IPS-NIHi11 (cell line): ENCODE measurements at regions not wholly inside any gene's neighbourhood (a gene's known extent, or its start where the extent isn't known, plus 50 kb on each side); places are given as distances from the start of the nearest gene placed in this dataset.
A peak's percentile ranks its signal among the peaks of the same experiment; 100 is the strongest.

ENCODE experiments used
- DNase-seq: peaks from one replicate; pipeline ENCODE4 v3.0.0; 2012; ENCODE audit warnings: mixed read lengths, low spot score

DNA sequence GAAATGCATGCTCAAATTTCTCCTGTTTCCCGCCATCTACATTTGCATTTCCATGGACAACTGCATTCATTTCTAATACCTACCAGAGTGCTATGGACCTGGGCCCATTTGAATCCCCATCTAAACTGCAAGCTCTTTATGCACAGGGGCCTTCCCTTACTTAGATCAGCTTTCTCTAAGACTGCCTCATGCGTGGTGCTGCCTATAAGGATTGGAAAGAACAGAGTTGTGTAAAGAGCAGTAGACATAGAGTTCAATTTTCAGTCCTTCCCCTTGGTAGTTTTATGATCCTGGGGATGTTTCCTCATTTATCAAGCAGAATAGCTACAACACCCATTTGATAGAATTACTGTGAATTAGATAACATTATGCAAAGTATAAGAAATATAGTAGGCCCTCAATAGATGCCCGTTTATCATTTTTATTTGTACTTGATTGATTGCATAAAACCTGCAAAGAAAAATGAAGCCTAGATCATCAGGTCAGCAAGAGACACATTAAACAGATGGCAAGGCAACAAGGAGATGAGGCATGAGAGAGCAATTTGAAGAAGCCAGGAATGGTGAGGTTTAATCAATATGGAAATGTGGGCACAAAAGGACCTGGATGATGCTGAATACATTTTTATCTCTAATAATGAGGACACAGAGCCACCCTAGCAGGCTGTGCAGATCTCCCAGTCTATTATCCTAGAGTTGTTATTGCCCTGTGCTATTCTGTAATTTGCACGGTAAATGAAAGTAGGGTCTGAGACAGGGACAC is 359.7 kb downstream of the FAM181B start:
- no peak for DNase-seq

DNA sequence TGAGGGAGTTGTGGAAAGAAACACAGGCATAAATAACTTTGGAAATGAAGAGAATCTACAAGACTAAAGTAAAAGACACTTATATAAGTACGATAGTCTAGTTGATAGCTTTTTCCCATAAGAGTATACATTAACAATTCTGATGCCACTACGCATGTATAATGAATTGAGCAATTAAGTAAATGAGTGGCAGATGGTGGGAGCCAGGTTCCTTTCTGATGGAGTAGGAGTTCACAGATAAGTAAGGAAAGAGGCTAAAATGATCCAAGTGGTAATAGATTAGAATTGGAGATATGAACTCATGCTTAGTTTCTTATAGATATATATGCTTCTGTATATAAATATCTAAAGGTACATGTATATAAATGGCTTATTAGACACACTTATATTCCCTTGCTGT is 368.3 kb downstream of the FAM181B start:
- DNase-seq = no peak

DNA sequence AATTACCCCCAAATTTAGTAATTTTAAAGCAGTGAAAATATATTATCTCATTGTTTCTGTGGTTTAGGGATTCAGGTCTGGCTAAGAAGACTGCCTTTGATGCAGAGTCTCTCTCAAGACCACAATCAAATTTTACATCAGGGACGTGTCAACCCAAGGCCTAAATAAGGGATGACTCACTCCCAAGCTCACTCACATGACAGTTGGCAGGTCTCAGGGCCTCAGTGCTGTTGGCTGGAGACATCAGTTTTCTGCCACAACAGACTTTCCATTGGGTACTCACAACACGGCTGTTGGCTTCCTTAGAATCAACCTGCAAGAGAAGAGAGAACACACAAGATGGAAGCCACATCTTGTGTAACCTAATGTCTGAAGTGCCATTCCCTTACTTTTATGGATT is 377.3 kb downstream of the FAM181B start:
- no peak for DNase-seq

DNA sequence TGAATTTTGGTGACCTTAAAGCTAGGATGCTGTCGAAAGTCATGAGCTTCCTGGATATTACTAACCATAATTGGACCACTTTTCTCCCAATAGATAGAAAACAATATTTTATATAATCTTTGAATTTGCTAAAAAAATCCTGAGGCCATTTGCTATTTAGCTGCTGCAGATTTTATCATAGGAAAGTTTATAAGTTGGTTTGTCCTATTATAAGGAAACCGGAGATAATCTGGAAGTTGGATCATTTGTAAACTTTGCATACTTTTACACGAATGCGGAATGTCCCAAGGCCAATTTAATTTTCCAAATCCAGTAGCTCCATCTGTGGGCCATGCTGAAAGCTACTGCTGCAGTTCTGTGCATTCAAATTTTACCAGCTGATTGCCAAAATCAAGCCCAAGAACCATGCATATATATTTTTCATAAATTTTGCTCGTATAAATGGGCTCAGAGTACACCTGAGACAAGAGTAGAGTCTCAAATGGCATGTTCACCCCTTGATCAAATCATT is 378.3 kb downstream of the FAM181B start:
- DNase-seq = no peak

DNA sequence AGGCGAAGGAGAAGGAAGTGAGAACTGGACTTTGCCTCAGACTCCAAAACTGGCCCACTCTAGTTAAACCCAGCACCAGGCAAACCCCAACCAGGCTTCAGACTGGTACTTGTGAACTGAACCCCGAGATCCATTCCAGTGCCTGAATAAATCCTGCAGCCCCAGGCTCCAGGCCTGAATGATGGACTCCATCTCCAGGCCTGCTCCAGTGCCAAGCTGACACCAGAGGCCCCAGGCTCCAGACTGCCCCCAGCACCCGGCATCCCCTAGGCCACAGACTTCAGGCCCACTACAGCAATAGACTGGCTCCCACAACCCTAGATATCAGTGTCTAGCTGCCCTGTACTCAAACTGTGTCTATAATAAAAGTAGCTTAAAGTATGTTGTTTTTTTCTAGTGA is 406.8 kb downstream of the FAM181B start:
- DNase-seq = no peak

DNA sequence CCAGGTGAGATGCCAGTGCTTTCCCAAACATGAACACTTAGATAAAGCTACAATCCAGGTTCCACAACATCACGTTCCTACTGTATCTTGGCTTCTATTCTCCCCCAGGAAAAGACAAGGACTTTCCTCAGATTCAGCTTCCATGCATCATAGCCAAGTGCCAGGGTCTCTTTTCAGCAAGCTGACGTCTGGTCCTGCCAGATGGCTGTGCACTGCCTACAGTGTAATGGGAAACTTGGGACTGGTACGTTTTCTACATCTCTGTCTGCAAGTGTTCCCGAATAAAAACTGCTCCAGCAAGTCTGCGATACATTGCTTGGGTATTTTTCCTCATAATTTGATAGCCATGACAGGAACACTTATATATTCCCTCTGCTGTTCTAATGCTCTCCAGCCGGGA is 412.5 kb downstream of the FAM181B start:
- DNase-seq = no peak

DNA sequence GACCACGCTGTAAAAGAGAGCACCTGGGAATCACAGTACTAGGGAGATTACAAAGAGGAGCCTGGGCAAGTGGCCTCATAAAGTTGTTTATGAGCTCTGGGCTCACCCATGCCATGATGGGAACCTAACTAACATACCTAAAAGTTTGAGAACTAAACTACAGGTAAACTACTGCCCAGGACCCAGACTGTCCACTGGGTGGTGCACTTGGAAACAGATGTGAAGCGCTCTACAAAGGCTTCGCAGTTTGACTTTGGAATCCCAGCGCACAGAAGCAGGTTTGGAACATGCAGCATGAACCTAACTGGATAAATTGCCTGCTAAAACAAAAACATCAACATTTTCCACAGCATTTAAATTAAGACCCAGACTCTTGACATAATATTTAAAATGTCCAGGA is 418.6 kb downstream of the FAM181B start:
- DNase-seq = peak; percentile 64

DNA sequence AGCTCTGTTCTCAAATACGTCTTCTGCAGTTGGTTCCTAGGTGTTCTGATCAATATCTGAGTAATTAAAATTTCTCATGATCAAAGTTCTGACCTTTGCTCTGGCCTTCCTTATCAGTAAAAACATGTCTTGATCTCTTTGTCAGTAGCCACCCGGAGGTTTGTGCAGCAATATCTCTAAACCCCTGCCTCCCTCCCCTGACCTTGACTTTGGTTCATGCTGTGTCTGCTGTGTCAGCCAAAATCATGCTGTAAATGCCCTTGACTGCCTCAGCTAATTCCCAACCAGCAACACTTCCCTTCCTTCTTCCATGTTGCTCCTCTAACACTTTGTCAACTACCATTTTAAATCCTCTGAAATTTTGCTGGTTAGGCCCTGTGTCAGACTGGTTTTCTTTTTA is 424.7 kb downstream of the FAM181B start:
- no peak for DNase-seq

DNA sequence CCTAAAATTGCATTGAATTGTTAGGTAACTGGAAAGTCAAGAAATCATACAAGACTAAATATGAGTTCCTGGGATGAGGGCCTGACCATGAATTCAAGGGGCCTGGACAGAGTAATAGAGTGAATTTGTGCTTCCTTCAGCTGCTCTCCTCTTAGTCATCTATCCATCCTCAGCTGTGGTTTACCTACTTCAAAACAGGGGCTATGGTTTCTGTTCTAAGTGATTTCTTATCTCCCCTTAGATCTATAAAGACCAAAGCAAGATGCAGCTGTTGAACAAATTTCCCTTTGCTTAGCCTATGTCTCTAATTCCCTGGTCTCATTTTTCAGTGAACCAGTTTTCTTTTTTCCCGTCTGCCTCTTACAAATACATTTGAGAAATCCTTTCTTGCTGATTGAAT is 428.5 kb downstream of the FAM181B start:
- no peak for DNase-seq

DNA sequence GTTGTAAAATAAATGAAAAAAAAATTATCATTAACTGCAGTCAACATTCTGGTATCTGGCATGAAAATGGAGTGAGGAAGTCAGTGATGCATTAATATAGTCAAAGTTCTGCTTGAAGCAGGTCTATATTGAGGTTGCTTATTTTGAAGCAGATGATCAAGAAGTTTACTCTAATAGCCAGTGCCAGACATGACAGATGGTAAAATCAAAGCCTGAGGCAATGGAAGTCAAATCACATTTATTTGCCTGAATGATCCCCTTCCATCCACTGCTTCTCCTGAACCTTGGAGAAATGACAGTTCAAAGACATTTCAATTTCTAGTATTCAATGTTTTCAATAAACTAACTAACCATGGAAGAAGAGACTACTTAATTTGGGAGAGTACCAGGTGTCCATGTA is 430.0 kb downstream of the FAM181B start:
- no peak for DNase-seq

DNA sequence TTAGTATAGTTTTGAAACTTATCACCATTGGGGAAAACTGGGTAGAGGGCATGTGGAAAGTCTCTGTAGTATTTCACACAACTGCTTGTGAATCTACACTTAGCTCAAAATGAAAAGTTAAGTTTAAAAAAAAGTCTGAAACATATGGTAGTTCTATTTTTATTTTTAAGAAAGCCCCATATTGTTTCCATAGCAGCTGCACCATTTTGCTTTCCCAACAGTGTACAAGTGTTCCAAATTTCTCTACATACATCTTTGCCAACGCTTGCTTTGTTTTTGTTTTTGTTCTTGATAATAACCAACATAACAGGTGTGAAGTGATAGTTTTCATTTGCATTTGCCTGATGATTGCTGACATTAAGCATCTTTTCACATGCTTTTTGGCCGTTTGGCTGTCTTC is 445.2 kb downstream of the FAM181B start:
- DNase-seq = no peak

DNA sequence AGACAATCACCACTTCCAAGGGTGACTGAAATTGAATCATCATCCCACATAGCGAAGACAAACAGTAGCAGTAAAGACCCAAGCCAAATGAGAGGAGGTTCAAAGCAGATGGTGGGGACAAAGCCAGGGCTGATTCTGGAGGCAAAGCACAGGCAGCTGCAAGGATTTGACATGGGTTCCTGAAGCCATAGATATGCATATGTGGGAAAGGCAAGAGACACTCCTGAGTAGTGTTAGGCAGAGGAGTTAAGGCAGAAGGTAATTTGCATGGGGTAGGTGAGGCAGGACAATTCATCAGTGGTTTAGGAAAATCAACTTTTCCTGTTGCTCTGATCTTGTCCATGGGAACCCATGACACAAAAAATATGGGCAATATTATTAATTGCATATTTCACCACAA is 462.8 kb downstream of the FAM181B start:
- no peak for DNase-seq

DNA sequence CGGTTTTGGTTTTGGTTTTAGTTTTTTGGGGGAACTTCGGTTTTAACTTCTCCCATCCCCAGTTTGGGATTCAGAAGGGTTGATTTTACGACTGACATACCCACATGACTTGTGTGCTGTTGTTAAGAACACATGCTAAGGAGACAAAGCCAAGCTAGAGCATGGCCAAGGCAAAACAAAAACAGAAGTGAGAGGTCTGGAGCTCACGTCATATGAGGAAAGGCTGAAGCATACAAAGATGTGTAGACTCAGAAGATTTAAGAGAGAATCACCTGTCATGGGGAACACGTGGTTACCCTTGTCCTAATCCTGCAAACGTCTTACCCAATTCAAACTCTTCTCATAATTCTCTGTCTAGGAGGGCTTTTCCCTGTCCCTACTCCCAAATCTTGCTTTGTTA is 465.0 kb downstream of the FAM181B start:
- no peak for DNase-seq

DNA sequence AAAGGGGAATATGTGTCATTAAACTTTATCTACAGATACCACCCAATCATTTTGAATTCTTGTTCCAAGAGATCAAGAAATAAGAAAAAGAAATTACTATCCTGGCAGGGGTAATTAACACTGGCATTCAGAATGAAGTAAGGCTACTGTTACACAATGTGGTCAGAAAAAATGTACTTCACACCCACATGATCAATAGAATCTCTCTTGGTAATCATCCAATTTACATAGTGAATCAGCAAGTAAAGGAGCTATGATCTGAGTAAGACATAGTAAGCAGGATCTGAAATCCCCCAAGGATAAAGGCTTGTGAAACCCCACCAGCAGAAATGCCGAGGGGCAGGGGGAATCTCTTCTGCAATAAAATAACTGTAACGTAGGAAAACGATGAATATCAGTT is 466.5 kb downstream of the FAM181B start:
- no peak for DNase-seq

DNA sequence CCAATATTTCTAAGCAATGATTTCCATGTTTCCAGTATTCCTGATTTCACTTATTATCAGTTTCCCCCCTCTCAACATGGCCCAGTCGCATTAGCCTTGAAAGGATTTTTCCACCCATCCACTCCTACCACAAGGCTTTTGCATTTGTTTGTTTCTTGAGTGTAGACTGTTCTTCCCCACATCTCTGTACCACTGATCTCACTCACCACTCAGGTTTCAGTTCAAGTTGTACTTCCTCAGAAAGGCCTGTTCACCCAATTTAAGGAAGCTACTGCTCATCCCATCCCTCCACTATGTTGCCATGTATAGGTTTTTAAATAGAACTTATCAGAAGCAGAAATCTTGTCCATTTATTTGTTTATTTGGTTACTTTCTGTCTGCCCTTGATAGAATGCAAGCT is 472.3 kb downstream of the FAM181B start:
- no peak for DNase-seq

DNA sequence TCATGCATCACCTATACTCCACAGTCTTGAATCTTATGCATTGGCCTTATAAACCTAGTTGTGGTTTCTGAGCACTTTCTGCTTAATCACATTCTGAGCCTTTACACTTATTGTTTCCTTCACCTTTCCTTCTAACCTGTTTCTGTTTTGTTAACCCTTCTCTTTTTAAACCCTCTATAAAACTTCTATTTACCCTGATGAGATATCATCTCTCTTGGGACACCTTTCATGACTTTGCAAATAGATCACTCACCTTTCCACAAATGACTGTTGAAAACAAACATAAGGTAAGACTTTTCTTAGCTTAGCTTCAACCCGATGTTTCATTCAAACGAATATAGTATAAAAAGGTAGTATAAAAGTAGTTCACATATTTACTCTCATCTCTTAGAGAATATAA is 483.6 kb downstream of the FAM181B start:
- DNase-seq = no peak

DNA sequence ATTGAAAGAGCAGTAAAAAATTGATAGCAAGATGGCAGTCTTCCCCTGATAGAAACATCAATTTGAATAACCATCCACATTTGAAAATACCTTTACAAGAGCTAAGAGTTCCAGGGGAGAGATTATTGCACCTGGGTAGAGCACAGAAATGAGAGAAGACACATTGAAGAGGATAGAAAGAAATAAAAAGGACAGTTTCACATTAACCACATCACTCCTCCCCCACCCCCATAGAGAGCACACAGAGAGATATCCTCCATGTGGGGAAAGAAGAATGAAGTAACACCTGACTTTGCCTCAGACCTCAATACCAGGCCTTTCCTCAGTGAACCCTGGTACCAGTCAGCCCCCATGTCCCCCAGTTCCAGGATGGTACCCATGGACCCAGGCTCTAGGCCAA is 486.7 kb downstream of the FAM181B start:
- no peak for DNase-seq

DNA sequence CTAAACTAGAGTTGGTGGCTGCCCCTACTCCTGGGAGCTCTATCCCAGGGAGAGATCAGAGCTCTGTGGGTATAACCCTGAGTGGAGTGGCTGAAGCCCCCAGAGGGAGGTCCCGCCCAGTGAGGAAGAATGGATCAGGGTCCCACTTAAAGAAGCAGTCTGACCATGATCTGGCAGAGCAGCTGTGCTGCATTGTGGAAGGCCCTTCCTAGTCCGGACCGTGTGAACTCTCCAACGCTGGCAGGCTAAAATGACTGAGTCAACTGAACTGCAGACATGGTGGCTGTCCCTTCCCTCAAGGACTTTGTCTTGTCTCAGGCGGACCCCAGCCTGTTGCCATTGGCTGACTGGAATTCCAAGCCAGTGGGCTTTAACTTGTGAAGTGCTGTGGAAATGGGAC is 494.2 kb downstream of the FAM181B start:
- DNase-seq = no peak

DNA sequence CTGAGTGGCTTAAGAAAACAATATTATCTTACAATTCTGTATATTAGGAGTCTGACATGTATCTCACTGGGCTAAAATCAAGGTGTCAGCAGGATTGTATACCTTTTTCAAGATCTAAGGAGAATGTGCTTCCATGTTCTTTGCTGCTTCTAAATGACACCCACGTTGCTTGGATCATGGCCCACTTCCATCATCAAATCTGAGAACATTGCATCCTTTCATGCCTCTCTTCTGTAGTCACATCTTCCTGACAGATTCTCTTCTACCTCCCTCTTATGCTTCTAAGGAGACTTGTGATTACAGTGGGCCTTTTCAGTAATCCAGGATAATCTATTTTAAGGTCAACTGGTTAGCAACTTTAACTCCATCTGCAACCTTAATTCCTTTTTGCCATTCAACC is 499.4 kb downstream of the FAM181B start:
- DNase-seq = no peak

DNA sequence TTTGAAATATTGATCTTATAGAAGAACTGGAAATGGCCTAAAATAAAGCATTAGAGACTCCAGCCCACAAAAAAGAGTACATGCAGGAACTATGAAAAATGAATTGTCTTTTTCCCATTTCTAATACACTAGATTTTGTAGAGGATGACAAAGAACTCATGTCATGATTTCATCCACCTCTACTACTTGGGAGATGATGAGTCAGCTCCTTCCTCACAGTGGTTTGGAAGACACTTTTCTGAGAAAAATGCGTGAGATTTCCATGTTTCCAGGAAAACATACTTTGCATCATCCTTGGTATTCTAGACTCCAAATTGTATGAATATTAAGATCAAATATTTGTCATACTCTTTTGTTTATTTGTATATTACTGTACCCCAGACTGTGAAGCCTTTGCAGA is 500.5 kb downstream of the FAM181B start:
- no peak for DNase-seq

DNA sequence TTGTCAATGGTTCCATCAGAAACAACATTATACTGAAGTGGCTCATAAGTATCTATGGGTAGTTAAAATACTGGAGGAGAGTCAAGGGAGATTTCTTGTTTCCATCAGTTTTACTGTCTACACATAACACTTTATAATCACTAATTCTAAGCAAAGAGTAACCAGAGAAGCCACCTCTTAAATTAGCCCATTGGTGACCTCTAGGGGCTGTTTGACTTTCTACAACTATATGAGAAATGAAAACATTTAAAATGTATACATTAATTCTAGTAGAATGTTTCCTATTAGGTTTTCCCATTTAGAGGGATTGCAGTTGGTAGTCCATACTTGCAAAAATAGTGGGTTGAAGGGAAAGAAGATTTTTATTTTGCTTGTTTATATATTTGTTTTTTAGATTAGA is 504.3 kb downstream of the FAM181B start:
- DNase-seq = peak; percentile 11

DNA sequence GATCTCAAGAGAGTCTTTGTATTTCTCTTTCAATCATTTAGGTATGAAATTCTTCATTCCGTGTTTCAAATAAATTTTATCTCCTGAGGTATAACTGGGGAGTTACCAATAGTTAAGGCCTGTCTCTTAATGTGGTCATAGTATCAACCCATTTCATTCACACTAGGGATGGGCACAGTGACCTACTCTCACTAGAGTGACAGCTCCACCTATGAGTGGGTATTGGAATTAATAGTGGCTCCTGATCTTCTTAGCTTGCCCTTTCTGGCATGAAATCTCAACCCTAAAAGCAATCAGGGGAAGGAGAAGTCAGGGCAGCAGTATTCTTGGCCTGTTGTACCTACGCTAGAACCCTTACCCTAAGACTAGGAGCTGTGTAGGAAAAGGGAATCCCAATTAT is 507.7 kb downstream of the FAM181B start:
- DNase-seq = no peak

DNA sequence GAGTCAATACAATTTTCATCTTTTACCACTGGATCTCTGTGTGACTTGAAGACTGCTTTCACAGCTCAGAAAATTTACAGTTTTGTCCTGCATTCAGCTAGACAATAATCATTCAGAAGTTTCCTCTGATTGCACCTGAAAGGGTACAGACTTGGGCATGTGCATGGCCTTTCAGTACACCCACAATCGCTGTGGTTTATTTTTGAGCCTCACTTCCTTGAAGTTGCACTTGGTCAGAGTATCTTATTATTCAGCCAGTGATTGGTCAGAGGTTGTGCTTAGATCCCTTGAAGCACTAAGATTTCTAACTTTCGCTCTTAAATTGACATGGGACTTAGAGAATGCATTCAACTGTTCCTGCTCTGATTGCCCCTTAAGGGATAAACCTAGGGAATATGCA is 508.2 kb downstream of the FAM181B start:
- no peak for DNase-seq

DNA sequence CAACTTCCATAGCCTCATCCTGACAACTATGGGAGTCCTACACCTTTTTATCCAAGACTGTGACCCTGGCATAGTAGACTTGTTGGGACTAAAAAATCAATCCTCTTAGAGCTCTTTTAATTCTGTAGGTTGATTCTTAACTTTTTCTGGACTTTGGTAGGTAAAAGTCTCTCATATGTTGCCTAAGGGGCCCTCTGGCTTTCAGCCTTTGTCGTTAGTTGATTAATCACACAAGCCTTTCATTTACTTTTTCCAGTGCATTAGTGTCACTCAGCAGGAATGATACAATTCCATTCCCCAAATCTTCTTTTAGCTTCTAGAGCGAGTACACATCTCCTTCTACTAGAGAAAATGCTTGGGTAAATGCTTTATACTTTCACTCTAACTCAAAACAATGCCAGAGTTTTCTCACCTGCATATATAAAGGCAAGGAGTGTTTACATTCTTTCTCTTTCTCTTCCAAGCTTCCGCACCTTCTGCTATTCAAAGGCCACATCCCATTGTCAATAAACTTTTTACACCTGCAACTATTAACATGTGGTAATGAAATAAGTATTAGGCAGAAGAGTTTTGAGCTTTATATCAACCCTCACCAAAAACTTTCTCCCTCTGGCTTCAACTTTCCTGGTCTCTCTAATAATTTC is 516.6 kb downstream of the FAM181B start:
- no peak for DNase-seq
